ENCODE measurements at regions not wholly inside any gene's neighbourhood (a gene's known extent, or its start where the extent isn't known, plus 50 kb on each side); places are given as distances from the start of the nearest gene placed in this dataset.

- ChIA-PET CTCF (no interaction called here), POLR2A (ENCODE audit: low non-redundant PET) (no interaction called here)
- no peak for DNase-seq (ENCODE audit: low spot score)
- Histone ChIP-seq H3K4me1 (ENCODE audit: insufficient read depth, low read length, poor library complexity, severe bottlenecking) (no peaks in the 10 kb centered on the region), H3K4me3 (ENCODE audit: low read depth, low read length, poor library complexity, severe bottlenecking) (no peak overlapping the region), H3K9me3 (ENCODE audit: low read depth, low read length, poor library complexity, severe bottlenecking) (no peaks in the 10 kb centered on the region), H3K27me3 (replicated peaks; ENCODE audit: insufficient read depth, low read depth, low read length, poor library complexity) (no peaks in the 10 kb centered on the region), H3K36me3 (ENCODE audit: insufficient read depth, low read length, poor library complexity, severe bottlenecking) (no peaks in the 10 kb centered on the region), H3K27ac (ENCODE audit: low read depth, low read length, poor library complexity, severe bottlenecking) (no peak overlapping the region)
- no peak for TF ChIP-seq EZH2 (IDR thresholded peaks at IDR 0.05; ENCODE audit: borderline replicate concordance, low read depth, low read length, poor library complexity, severe bottlenecking)
- TF ChIP-seq, protein P1, sequence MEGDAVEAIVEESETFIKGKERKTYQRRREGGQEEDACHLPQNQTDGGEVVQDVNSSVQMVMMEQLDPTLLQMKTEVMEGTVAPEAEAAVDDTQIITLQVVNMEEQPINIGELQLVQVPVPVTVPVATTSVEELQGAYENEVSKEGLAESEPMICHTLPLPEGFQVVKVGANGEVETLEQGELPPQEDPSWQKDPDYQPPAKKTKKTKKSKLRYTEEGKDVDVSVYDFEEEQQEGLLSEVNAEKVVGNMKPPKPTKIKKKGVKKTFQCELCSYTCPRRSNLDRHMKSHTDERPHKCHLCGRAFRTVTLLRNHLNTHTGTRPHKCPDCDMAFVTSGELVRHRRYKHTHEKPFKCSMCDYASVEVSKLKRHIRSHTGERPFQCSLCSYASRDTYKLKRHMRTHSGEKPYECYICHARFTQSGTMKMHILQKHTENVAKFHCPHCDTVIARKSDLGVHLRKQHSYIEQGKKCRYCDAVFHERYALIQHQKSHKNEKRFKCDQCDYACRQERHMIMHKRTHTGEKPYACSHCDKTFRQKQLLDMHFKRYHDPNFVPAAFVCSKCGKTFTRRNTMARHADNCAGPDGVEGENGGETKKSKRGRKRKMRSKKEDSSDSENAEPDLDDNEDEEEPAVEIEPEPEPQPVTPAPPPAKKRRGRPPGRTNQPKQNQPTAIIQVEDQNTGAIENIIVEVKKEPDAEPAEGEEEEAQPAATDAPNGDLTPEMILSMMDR (conservative IDR thresholded peaks at IDR 0.05; ENCODE audit: low read depth, low read length) = no peak
- BruUV-seq (replicated peaks) = no TSS peak
- intact Hi-C loops (cut with micrococcal nuclease; ENCODE audit: unreplicated experiment) = no loop called here
These were observed 330.9 kb downstream of the TNS1 start for GRCh38 chr2:217671871-217672270.

DNA sequence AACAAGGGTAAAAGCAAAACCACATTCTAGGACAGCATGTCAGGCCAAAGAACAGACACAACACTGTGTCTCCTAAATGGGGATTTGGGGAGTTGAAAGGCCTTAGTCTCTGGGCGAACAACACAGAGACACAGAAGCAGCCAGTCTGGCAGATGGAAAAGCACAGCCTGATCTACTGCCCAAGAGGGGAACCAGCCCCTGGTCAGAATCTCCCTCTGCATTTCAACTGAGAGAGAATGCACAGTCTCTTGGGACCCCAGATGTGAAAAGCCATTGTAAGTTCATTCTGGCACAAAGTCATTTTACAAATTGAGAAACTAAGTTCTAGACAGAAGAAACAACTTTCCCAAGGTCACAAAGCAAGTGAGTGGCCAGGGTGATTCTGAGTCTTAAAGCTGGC lies 331.7 kb downstream of the TNS1 start:
- ChIA-PET CTCF (no interaction called here), POLR2A (ENCODE audit: low non-redundant PET) (no interaction called here)
- Histone ChIP-seq H3K27ac (ENCODE audit: low read depth, low read length, poor library complexity, severe bottlenecking) (no peak overlapping the region), H3K4me3 (ENCODE audit: low read depth, low read length, poor library complexity, severe bottlenecking) (no peak overlapping the region), H3K27me3 (replicated peaks; ENCODE audit: insufficient read depth, low read depth, low read length, poor library complexity) (no peaks in the 10 kb centered on the region), H3K4me1 (ENCODE audit: insufficient read depth, low read length, poor library complexity, severe bottlenecking) (no peaks in the 10 kb centered on the region), H3K9me3 (ENCODE audit: low read depth, low read length, poor library complexity, severe bottlenecking) (no peaks in the 10 kb centered on the region), H3K36me3 (ENCODE audit: insufficient read depth, low read length, poor library complexity, severe bottlenecking) (no peaks in the 10 kb centered on the region)
- intact Hi-C loops (cut with micrococcal nuclease; ENCODE audit: unreplicated experiment) = no loop called here
- TF ChIP-seq, protein P1 (conservative IDR thresholded peaks at IDR 0.05; ENCODE audit: low read depth, low read length) = no peak
- TF ChIP-seq EZH2 (IDR thresholded peaks at IDR 0.05; ENCODE audit: borderline replicate concordance, low read depth, low read length, poor library complexity, severe bottlenecking) = no peak
- BruUV-seq (replicated peaks) = no TSS peak
- DNase-seq (ENCODE audit: low spot score) = no peak

DNA sequence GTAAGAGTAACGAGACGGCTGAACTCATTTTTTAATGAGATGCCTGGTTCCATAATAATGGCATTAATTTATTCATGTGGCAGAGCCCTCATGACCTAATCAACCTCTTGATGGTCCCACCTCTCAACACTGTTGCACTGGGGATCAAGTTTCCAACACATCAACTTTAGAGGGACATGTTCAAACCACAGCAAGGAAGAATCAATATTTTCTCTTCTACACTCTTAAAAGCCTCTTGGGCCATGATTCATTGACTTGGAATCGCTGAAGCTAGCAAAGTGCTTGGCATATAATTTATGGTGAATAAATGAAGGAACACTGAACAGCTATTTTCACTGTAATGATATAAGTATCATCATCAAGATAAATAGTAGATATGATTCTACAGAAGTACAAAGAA lies 333.0 kb downstream of the TNS1 start:
- Histone ChIP-seq H3K27ac (ENCODE audit: low read depth, low read length, poor library complexity, severe bottlenecking) (no peak overlapping the region), H3K36me3 (ENCODE audit: insufficient read depth, low read length, poor library complexity, severe bottlenecking) (no peaks in the 10 kb centered on the region), H3K9me3 (ENCODE audit: low read depth, low read length, poor library complexity, severe bottlenecking) (no peaks in the 10 kb centered on the region), H3K4me3 (ENCODE audit: low read depth, low read length, poor library complexity, severe bottlenecking) (no peak overlapping the region), H3K4me1 (ENCODE audit: insufficient read depth, low read length, poor library complexity, severe bottlenecking) (no peaks in the 10 kb centered on the region), H3K27me3 (replicated peaks; ENCODE audit: insufficient read depth, low read depth, low read length, poor library complexity) (no peaks in the 10 kb centered on the region)
- no TSS peak for BruUV-seq (replicated peaks)
- intact Hi-C loops (cut with micrococcal nuclease; ENCODE audit: unreplicated experiment) = no loop called here
- ChIA-PET POLR2A (ENCODE audit: low non-redundant PET) (no interaction called here), CTCF (no interaction called here)
- TF ChIP-seq, protein P1 (conservative IDR thresholded peaks at IDR 0.05; ENCODE audit: low read depth, low read length) = no peak
- no peak for DNase-seq (ENCODE audit: low spot score)
